KMS-11 (cell line): ENCODE measurements at regions not wholly inside any gene's neighbourhood (a gene's known extent, or its start where the extent isn't known, plus 50 kb on each side); places are given as distances from the start of the nearest gene placed in this dataset.

Source experiments
- H2AFZ ChIP-seq: fragments of 200-600 bp; sonication (generic); 2 replicates; pipeline ENCODE4 v1.6.1; 2016; ENCODE audit warnings: antibody characterized with exemption, mixed run types, low read depth
- H3K27ac ChIP-seq: fragments of 200-600 bp; sonication (generic); 2 replicates; pipeline ENCODE4 v1.6.1; 2016; ENCODE audit warnings: mild to moderate bottlenecking, mixed run types
- H3K27me3 ChIP-seq: fragments of 200-600 bp; sonication (generic); 2 replicates; pipeline ENCODE4 v1.6.1; 2017; ENCODE audit warnings: mild to moderate bottlenecking, low read depth, mixed run types, moderate library complexity; ENCODE audit not compliant: insufficient read depth
- H3K36me3 ChIP-seq: fragments of 200-600 bp; sonication (generic); 2 replicates; pipeline ENCODE4 v1.6.1; 2017; ENCODE audit warnings: mild to moderate bottlenecking, mixed run types; ENCODE audit not compliant: insufficient read depth
- H3K4me1 ChIP-seq: fragments of 200-600 bp; sonication (generic); 2 replicates; pipeline ENCODE4 v1.6.1; 2016; ENCODE audit warnings: mild to moderate bottlenecking, low read depth, mixed run types; ENCODE audit not compliant: poor library complexity, severe bottlenecking
- H3K4me2 ChIP-seq: fragments of 200-600 bp; sonication (generic); 2 replicates; pipeline ENCODE4 v1.7.0; 2016; ENCODE audit warnings: mild to moderate bottlenecking, mixed run types
- H3K4me3 ChIP-seq: fragments of 200-600 bp; sonication (generic); IDR thresholded peaks from 2 replicates; pipeline ENCODE4 v1.6.1; 2017; ENCODE audit warnings: low read depth, low read length, mixed read lengths; ENCODE audit not compliant: insufficient read depth
- H3K79me2 ChIP-seq: fragments of 200-600 bp; sonication (generic); 2 replicates; pipeline ENCODE4 v1.6.1; 2016; ENCODE audit warnings: low read depth, mixed run types; ENCODE audit not compliant: insufficient read depth
- H3K9ac ChIP-seq: fragments of 200-600 bp; sonication (generic); 2 replicates; pipeline ENCODE4 v1.6.1; 2016; ENCODE audit warnings: mild to moderate bottlenecking, mixed run types
- H4K20me1 ChIP-seq: fragments of 200-600 bp; sonication (generic); 2 replicates; pipeline ENCODE4 v1.6.1; 2016; ENCODE audit warnings: mild to moderate bottlenecking, mixed run types; ENCODE audit not compliant: insufficient read depth
- TF ChIP-seq, protein P1 (sequence below): fragments of 200-600 bp; sonication (generic); conservative IDR thresholded peaks from 2 replicates; pipeline ENCODE4 v1.6.1; 2017; ENCODE audit warnings: low read depth, mild to moderate bottlenecking, antibody characterized with exemption, low read length, moderate library complexity, mixed read lengths

DNA sequence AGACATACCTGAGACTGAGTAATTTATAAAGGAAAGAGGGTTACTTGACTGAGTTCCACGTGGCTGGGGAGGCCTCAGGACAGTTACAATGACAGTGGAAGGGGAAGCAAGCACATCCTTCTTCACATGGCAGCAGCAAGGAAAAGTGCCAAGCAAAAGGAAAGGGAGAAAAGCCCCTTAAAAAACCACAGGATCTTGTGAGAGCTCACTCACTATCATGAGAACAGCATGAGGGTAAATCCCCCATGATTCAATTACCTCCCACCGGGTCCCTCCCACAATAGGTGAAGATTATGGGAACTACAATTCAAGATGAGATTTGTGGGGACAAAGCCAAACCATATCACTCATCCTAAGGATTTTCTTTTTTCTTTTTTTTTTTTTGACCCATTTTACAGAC, 177.8 kb upstream of the EEA1 start:
- no peaks in the 10 kb centered on the region for H3K36me3 ChIP-seq
- no peak overlapping the region for H3K9ac ChIP-seq
- H2AFZ ChIP-seq, result no peak overlapping the region
- no peaks in the 10 kb centered on the region for H3K79me2 ChIP-seq
- H3K4me1 ChIP-seq, result no peaks in the 10 kb centered on the region
- no peaks in the 10 kb centered on the region for H3K27me3 ChIP-seq
- no peak overlapping the region for H3K4me2 ChIP-seq
- H3K4me3 ChIP-seq, result no peak overlapping the region
- H4K20me1 ChIP-seq, result no peaks in the 10 kb centered on the region
- no peak overlapping the region for H3K27ac ChIP-seq
- TF ChIP-seq, protein P1, sequence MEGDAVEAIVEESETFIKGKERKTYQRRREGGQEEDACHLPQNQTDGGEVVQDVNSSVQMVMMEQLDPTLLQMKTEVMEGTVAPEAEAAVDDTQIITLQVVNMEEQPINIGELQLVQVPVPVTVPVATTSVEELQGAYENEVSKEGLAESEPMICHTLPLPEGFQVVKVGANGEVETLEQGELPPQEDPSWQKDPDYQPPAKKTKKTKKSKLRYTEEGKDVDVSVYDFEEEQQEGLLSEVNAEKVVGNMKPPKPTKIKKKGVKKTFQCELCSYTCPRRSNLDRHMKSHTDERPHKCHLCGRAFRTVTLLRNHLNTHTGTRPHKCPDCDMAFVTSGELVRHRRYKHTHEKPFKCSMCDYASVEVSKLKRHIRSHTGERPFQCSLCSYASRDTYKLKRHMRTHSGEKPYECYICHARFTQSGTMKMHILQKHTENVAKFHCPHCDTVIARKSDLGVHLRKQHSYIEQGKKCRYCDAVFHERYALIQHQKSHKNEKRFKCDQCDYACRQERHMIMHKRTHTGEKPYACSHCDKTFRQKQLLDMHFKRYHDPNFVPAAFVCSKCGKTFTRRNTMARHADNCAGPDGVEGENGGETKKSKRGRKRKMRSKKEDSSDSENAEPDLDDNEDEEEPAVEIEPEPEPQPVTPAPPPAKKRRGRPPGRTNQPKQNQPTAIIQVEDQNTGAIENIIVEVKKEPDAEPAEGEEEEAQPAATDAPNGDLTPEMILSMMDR, result no peak

DNA sequence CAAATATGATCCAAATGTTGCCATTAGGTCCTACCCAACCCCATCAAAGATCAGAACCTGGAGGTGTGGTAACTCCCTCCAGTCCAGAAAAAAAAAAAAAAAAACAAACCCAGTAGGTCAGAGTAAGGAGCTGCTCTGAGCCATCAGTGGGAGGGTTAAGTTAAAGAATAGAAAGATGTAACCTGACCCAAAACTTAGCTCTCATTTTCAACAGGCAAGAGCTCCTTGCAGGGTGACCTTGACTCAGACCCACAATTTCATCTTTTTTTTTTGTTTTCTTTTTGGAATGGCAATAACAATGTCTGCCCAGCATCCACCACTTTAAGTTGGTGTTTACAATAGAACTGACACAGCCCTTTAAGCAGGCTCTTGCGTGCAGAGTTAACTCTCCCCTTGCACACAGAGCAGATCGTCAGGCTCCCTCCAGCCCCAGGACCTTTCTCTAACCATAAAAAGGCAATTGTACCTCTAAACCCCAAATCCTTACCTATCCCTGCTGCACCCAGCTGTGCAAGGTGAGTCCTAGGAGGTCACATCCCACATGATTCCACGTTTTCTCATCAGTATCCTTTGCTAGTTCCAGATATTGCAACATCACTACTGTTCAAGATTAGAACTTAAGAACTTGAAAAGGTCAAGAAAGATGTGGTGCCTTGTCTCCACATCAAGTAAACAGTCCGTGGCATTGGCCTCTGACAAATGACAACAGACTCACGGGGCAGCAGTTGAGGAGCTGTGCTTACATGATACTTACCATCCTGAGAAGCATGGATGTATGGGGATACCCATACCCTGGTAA, 178.6 kb upstream of the EEA1 start:
- Histone ChIP-seq H3K27ac (no peak overlapping the region), H3K27me3 (no peaks in the 10 kb centered on the region)

DNA sequence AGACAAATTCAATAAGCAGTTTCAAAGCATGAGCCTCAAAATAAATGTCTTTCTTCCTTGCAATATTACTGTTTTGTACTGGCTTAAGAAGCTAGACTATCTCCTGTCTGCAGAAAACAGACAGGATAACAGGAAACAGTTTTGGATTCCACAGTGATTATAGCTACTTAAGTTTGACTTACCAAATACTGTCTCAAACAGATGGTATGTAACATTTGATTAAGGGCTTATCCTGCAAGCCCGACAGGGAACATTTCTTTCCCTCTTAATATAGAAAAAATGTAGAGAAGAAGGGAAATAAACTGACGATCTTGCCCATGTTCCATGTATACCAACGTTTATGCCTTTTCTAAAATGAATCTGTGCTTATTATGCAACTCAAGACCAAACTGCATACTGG, 179.9 kb upstream of the EEA1 start:
- Histone ChIP-seq H3K4me2 (no peak overlapping the region), H2AFZ (no peak overlapping the region), H3K36me3 (no peaks in the 10 kb centered on the region), H3K9ac (no peak overlapping the region), H4K20me1 (no peaks in the 10 kb centered on the region), H3K4me3 (no peak overlapping the region), H3K4me1 (no peaks in the 10 kb centered on the region), H3K27ac (no peak overlapping the region), H3K27me3 (no peaks in the 10 kb centered on the region), H3K79me2 (no peaks in the 10 kb centered on the region)
- TF ChIP-seq, protein P1, result no peak

More for the DNA sequence above, 178.6 kb upstream of the EEA1 start:
- Histone ChIP-seq H2AFZ (no peak overlapping the region), H3K4me1 (no peaks in the 10 kb centered on the region), H3K4me2 (no peak overlapping the region), H3K9ac (no peak overlapping the region), H3K36me3 (no peaks in the 10 kb centered on the region), H4K20me1 (no peaks in the 10 kb centered on the region), H3K79me2 (no peaks in the 10 kb centered on the region), H3K4me3 (no peak overlapping the region)
- TF ChIP-seq, protein P1, result no peak

DNA sequence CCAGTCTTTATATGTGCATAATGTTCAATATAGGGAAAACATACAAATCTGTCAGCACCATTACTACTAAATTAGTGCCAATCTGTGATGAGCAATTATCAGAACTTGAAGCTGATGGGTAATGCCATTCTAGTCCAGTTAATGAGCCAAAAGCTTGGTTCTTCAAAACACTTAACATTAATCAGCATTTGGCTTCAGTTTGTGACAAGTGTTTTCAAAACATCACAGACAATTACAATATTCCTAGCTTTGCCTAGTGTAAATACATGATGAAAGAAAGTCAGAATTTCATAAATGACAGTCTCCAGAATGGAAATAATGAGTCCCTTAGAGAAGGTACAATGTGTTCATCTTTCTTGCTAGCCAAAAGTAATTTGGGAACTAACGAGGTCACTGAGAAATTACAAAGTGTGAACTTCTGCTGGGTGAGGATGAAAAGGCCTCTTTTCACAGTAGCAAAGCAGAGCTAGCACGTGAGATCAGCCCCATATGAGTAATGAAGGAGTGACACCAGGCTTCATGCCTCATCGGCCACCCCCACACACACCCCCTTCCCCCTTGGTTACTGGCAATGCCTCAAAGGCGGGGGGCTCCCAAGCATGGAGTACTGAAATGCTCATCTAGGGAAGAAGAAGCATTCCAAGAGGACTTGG, 180.6 kb upstream of the EEA1 start:
- H3K36me3 ChIP-seq, result no peaks in the 10 kb centered on the region
- TF ChIP-seq, protein P1, result no peak
- H3K79me2 ChIP-seq, result no peaks in the 10 kb centered on the region
- no peaks in the 10 kb centered on the region for H3K4me1 ChIP-seq
- H2AFZ ChIP-seq, result no peak overlapping the region
- no peak overlapping the region for H3K4me2 ChIP-seq
- H3K27ac ChIP-seq, result no peak overlapping the region
- H4K20me1 ChIP-seq, result no peaks in the 10 kb centered on the region
- H3K27me3 ChIP-seq, result no peaks in the 10 kb centered on the region
- H3K4me3 ChIP-seq, result no peak overlapping the region
- no peak overlapping the region for H3K9ac ChIP-seq
